ENCODE measurements at regions not wholly inside any gene's neighbourhood (a gene's known extent, or its start where the extent isn't known, plus 50 kb on each side); places are given as distances from the start of the nearest gene placed in this dataset.
A peak's percentile ranks its signal among the peaks of the same experiment; 100 is the strongest.

DNA sequence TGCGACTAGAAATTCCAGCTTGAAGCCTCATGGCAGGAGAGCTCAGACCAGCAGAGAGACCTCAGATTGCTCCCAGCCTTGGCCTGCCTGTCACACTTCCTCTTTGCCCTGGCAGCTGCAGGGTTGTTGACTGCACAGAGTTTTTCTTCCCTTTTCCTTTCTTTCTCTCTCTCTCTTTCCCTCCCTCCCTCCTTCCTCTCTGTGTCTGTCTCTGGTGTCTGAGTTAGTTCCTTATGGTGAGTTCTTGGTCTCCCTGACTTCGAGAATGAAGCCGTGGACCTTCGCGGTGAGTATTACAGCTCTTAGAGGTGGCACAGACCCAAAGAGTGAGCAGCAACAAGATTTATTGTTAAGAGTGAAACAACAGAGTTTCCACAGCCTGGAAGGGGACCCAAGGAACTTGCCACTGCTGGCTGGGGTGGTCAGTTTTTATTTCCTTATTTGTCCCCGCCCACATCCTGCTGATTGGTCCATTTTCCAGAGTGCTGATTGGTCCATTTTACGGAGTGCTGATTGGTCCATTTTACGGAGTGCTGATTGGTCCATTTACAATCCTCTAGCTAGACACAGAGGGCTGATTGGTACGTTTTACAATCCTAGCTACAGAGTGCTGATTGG lies 266.3 kb downstream of the RPS24 start:
- no peak for DNase-seq (ENCODE audit: low spot score)

- no peak for DNase-seq (ENCODE audit: low spot score)
Observed at GRCh38 chr10:78300526-78300925, 266.9 kb downstream of the RPS24 start.

DNA sequence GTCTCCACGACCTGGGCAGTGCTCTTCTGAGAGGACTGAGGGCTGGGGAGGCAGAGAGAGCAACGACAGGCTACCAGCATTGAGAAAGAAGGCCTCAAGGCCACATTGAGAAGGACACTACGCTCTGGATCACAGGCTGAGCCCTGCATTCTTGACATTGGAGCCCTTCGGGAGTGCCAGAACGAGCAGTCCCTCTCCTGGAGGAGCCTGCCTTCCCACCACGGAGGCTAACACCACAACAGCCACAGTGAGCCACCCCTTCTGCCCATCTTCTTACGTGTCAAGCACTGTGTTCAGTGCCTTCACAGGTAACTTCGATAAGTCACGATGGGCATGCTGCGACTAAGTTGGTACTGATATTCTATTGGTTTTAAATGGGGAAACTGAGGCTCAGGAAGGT lies 267.8 kb downstream of the RPS24 start:
- DNase-seq (ENCODE audit: low spot score), result no peak

DNA sequence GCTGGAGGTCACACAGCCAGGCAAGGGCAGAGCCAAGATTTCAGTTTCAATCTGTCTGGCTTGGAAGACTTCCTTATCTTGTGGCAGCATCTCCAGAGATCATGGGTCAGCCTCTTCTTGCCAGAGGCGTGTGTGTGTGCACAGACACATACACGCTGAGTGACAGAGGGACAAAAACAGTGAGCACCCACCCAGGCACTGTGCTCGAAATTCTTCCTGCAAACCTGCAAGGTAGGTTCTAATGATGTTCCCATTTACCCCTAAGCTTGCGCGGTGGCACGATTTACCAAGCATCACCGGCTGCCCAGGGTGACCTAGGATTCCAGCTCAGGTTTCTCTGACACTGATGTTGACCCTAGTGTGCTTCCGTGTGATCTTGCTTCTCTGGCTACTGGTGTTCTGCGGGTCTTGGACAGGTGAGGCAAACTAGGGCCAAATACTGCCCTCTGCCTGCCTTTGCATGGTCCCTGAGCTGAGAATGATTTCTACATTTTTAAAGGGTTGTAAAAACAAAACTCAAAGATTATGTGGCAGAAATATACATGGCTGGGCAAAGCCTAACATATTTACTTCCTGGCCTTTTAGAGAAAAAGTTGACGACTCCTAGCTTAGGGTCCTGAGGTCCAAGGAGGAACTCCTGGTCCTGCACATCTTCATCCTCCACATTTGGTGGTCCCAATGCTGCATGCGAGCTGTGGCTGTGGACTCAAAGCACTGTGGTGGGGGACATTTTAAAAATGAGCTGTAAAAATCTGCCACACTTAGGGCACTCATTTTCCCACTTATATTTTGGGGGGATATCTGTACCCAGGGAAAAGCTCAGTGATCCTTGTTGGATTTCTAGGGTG lies 268.5 kb downstream of the RPS24 start:
- no peak for DNase-seq (ENCODE audit: low spot score)

DNA sequence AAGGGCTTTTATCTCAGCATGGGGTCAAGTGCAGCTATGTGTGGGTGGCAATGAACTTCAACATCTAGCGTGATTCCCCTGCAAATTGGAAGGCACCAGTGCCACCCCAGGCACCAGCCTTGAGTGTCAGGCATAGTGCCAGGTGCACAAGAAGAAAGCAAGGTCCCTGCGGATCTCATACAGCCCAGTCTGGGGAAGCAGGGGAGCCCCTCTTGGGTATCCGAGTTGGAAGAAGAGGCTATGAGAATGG lies 269.0 kb downstream of the RPS24 start:
- no peak for DNase-seq (ENCODE audit: low spot score)

- DNase-seq (ENCODE audit: low spot score), result peak; percentile 94
Observed at GRCh38 chr10:78302989-78303854, 269.6 kb downstream of the RPS24 start.

DNA sequence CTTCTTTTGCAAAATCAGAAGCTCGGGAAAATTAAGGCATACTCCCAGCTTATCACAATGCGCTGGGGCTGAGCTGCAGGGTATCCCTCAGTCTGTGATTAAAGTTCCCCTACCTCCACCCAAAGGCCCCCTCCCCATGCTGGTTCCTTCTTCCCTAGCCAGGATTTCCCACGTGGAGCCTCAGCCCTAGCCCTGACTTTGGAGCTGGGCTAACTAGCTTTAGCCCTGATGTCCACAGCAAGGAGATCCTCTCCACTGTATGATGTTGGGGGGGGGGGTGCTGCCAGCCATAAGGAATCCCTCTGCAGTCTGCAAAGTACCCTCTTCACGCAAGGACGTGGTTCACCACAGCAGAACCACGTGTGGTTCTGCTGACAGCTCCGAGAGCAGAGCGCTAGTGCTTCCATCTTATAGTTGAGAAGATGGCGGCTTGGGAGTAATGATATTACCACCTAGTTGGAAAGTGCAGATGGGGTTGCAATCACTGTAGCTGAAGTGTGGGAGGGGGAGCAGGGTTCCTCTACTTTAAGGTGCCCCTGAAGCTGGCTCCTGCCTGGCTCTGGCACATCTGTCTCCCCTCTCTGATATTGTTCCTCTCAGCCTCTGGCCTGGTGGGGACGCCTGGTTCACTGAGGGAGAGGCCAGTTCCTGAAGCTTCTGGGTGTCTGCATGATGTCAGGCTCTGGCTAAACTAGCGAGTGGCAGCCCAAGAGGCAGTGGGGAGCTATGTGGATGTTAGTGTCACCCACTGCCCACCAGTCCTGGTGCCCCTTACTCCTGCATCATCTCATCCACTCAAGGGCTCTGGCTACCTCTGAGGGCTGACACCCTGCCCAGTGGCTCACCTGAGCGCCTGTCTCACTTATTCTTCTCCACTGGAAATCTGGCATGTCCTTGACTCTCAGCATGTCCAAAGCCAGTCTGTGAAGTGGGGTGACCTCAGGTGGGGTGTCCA lies 270.7 kb downstream of the RPS24 start:
- no peak for DNase-seq (ENCODE audit: low spot score)

GRCh38 chr10:78305311-78305710 lies 271.6 kb downstream of the RPS24 start:
- DNase-seq (ENCODE audit: low spot score), result no peak

- DNase-seq (ENCODE audit: low spot score), result no peak
Observed at GRCh38 chr10:78306358-78306757, 272.7 kb downstream of the RPS24 start.

DNA sequence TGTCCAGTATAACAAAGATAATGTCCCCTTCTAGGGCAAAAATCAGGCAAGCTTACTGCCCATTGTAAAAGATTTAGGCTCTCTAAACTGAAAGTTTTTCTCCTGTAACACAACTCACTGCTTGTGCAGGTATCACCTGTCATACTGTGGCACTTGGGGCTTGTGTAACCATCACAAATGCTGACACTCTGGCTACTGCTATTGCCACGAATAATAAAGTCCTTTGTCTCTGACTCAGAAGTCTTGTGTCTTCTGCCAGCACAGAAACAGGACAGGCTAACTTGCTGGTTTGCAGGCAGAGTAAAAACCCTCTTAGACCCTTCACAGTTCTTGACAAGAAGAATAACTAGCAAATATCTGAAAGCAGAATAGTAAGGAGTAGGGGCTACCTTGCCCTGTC lies 273.9 kb downstream of the RPS24 start:
- DNase-seq (ENCODE audit: low spot score), result no peak

GRCh38 chr10:78309536-78310237 lies 276.0 kb downstream of the RPS24 start:
- DNase-seq (ENCODE audit: low spot score), result no peak

DNA sequence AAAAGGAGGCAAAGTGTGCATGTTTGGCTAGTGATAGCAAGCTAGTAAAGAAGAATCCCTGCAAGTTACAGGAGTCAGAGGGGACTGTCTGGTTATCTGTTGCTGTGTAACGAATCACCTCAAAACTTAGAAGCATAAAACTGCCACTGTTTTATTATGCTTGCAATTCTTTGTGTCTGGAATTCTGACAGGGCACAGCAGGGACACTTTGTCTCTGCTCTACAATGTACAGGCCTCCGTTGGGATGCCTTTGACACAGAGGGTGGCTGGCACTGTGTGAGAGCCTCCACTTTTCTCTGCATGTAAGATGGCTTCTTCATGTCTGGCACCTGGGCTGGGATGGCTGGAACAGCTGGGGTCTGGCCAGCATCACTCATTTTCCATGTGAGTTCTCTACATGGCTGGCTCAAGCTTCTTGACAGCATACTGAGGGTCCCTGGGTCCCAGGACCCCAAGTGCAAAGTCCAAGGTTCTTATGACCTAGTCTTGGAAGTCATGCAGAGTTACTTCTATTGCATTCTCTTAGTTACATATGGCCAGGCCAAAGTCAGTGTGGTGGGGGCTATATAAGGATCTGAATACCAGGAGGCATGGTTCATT lies 276.9 kb downstream of the RPS24 start:
- DNase-seq (ENCODE audit: low spot score), result no peak

DNA sequence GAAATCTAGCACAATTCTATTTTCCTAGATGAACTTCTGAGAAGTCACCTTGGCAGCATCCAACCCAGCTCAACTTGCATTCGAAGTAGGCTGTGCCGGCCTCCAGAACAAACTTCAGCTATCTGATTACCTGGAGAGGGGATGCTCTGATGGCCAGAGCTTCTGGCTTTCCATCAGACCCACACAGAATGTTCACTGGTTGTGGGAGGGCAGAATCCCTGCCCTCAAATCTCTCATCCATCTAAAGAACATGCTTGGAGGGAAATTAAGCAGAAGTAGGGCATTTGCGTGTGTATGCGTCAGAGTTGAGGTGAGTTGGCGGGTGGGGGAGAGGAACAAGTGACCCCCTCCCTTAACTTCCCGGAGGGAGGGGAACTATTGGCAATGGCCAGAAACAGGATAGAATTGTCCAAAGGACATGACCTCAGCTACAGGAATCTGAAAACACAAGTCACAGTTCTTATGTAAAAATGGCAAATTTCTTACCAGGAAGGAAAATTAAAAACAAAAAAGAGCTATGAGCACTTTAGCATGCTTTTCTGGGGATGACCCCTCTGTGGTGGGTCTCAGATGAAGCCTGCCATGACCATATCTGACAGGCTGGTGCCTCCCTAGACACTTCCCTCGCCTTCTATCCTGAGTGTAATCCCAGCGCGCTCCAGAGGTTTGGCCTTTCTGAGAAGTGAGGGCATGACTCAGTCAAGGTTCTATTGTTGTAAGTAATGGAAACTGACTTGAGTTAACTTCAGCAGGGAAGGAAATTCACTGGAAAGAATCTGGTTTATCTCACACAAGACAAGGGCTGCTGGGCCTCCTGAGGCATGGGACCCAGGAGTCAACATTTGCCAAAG lies 278.8 kb downstream of the RPS24 start:
- DNase-seq (ENCODE audit: low spot score), result no peak

GRCh38 chr10:78313048-78313381 lies 279.4 kb downstream of the RPS24 start:
- DNase-seq (ENCODE audit: low spot score), result no peak

DNA sequence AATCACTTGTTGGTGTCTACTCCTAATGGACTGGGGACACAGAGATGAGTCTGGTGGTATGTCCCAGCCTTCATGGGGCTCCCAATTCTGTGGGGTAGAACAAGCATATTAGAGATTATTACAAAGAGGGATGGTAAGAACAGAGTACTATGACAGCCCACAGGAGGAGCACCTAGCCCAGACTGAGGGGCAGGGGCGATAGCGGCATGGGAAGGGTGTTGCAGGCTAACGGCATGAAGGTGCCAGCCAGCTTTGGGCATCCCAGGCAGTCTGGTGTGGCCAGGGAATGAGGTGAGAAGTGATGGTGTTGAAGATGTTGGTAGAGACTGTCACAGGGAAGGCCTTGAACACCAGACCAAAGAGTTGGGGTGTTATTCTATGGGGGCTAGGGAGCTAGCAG lies 280.0 kb downstream of the RPS24 start:
- DNase-seq (ENCODE audit: low spot score), result no peak

GRCh38 chr10:78314651-78315050 lies 281.0 kb downstream of the RPS24 start:
- DNase-seq (ENCODE audit: low spot score), result no peak

DNA sequence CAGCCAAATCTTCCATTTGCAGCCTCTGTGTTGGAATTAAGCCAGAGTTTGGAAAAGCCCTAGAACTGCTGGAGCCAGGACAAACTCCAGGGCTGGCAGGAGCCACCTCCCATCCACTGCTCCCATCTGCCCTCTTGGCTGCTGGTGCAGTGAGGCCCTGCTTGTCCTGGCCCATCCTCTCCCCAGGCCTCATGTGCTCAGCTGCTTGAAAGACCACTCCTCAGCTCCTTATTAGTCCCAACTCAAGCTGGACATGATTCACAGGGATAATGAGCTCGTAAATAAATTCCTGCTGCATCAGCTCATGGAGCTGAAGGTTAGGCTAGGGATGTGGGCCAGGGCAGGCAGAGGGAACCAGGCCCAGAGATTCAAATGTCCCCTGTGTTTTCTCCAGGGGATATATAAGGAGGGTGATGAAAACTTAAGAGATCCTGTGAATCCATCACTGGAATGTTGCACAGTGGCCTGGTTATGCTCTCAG lies 282.8 kb downstream of the RPS24 start:
- no peak for DNase-seq (ENCODE audit: low spot score)

GRCh38 chr10:78318305-78318704 lies 284.6 kb downstream of the RPS24 start:
- DNase-seq (ENCODE audit: low spot score), result no peak

GRCh38 chr10:78319371-78319770 lies 285.7 kb downstream of the RPS24 start:
- no peak for DNase-seq (ENCODE audit: low spot score)

DNA sequence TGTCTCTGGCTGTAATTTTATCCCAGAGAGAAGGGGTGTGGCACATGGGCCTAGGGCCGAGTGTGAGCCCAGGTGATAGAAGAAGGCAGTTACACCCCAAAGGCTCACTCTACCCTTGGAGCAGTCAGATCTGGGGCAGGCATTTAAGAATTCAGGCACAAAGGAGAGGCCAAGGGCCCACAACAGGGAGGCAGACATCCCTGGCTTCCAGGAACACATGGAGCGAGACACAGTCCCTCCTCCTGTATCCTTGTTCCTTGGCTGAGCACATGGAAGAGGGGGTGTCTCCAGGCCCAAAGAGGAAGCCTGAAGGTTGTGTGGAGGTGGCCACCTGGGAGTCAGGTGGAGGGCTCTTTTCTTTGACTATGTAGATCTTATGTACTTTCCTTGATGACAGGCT lies 286.2 kb downstream of the RPS24 start:
- no peak for DNase-seq (ENCODE audit: low spot score)

All from COLO829 (cell line).